CD14-positive monocyte (primary cell): ENCODE measurements at regions not wholly inside any gene's neighbourhood (a gene's known extent, or its start where the extent isn't known, plus 50 kb on each side); places are given as distances from the start of the nearest gene placed in this dataset.

Source experiments
- DNase-seq, 3 donors: peaks; one replicate each; pipeline ENCODE4 v3.0.0-alpha.2; 2011 to 2022
- H2AFZ ChIP-seq: 2 replicates; pipeline ENCODE4 v1.6.0; 2012; ENCODE audit warnings: mild to moderate bottlenecking, low read depth, low read length, inconsistent platforms; ENCODE audit not compliant: insufficient read depth, poor library complexity, severe bottlenecking
- H3K27ac ChIP-seq, 2 donors: 1 replicate in 1 of 2; 2 replicates in 1 of 2; pipeline ENCODE4 v1.5.1; 2012 to 2013; ENCODE audit warnings: low read length in 2 of 2, control low read depth in 1 of 2, inconsistent platforms in 1 of 2, low read depth in 1 of 2, mild to moderate bottlenecking in 1 of 2
- H3K27me3 ChIP-seq, 2 donors: one replicate each; pipeline versions ENCODE4 v1.6.0 to v1.6.1; 2011 to 2013; ENCODE audit warnings: low read length in 2 of 2; ENCODE audit not compliant: control insufficient read depth in 2 of 2, insufficient read depth in 2 of 2
- H3K36me3 ChIP-seq, 2 donors: replicated peaks in 1 of 2; 1 replicate in 1 of 2; 2 replicates in 1 of 2; pipeline versions ENCODE4 v1.5.1 to v1.6.1; 2012 to 2013; ENCODE audit warnings: low read length in 2 of 2, control low read depth in 1 of 2, inconsistent platforms in 1 of 2, mild to moderate bottlenecking in 1 of 2; ENCODE audit not compliant: insufficient read depth in 2 of 2, control insufficient read depth in 1 of 2
- H3K4me1 ChIP-seq, 2 donors: 1 replicate in 1 of 2; 2 replicates in 1 of 2; pipeline versions ENCODE4 v1.5.1 to v1.6.1; 2012 to 2013; ENCODE audit warnings: low read length in 2 of 2, control low read depth in 1 of 2, inconsistent platforms in 1 of 2, mild to moderate bottlenecking in 1 of 2, moderate library complexity in 1 of 2; ENCODE audit not compliant: insufficient read depth in 2 of 2, control insufficient read depth in 1 of 2
- H3K4me2 ChIP-seq: replicated peaks from 2 replicates; pipeline ENCODE3; 2012; ENCODE audit warnings: low read length, moderate library complexity, mild to moderate bottlenecking; ENCODE audit not compliant: poor library complexity, severe bottlenecking; ENCODE audit errors: extremely low read depth
- H3K4me3 ChIP-seq, 3 experiments: fragments of 200-600 bp in 1 of 3; sonication (generic) in 1 of 3; replicated peaks in 1 of 3; 1 replicate in 2 of 3; 2 replicates in 1 of 3; pipeline ENCODE4 v1.5.1; 2011 to 2013; ENCODE audit warnings: low read length in 3 of 3, mild to moderate bottlenecking in 3 of 3, control low read depth in 2 of 3, low read depth in 2 of 3, inconsistent platforms in 1 of 3, moderate library complexity in 1 of 3
- H3K79me2 ChIP-seq: 2 replicates; pipeline ENCODE4 v1.6.0; 2012; ENCODE audit warnings: mild to moderate bottlenecking, control low read depth, inconsistent platforms, low read length, moderate library complexity; ENCODE audit not compliant: insufficient read depth
- H3K9ac ChIP-seq: 2 replicates; pipeline ENCODE4 v1.6.0; 2017; ENCODE audit warnings: low read length, mild to moderate bottlenecking; ENCODE audit not compliant: insufficient read depth, poor library complexity, severe bottlenecking
- H3K9me3 ChIP-seq, 2 donors: replicated peaks in 1 of 2; 1 replicate in 1 of 2; 2 replicates in 1 of 2; pipeline versions ENCODE4 v1.5.1 to v1.6.1; 2012 to 2013; ENCODE audit warnings: low read length in 2 of 2, control low read depth in 1 of 2; ENCODE audit not compliant: control insufficient read depth in 1 of 2, insufficient read depth in 1 of 2
- H4K20me1 ChIP-seq: 2 replicates; pipeline ENCODE4 v1.6.0; 2012; ENCODE audit warnings: mild to moderate bottlenecking, low read length, control low read depth, moderate library complexity; ENCODE audit not compliant: insufficient read depth
- H3K27ac Mint-ChIP-seq, 7 donors: one replicate each; pipeline ENCODE4 v1.8.0; 2020; ENCODE audit warnings: mild to moderate bottlenecking in 7 of 7, mixed read lengths in 7 of 7, moderate library complexity in 6 of 7, inconsistent platforms in 2 of 7
- H3K27me3 Mint-ChIP-seq, 3 donors: one replicate each; pipeline ENCODE4 v1.8.0; 2021 to 2022; ENCODE audit warnings: low read depth in 3 of 3, mild to moderate bottlenecking in 3 of 3, mixed read lengths in 3 of 3, moderate library complexity in 3 of 3, inconsistent platforms in 1 of 3
- H3K36me3 Mint-ChIP-seq, 2 donors: one replicate each; pipeline ENCODE4 v1.8.0; 2020; ENCODE audit warnings: mixed read lengths in 2 of 2, inconsistent platforms in 1 of 2, mild to moderate bottlenecking in 1 of 2
- H3K4me1 Mint-ChIP-seq: one replicate; pipeline ENCODE4 v1.8.0; 2020; ENCODE audit warnings: mild to moderate bottlenecking, mixed read lengths
- H3K4me3 Mint-ChIP-seq, 2 donors: one replicate each; pipeline ENCODE4 v1.8.0; 2020; ENCODE audit warnings: mild to moderate bottlenecking in 2 of 2, mixed read lengths in 2 of 2, moderate library complexity in 1 of 2
- H3K9me3 Mint-ChIP-seq, 7 donors: one replicate each; pipeline ENCODE4 v1.8.0; 2020 to 2022; ENCODE audit warnings: mixed read lengths in 7 of 7, mild to moderate bottlenecking in 6 of 7, moderate library complexity in 6 of 7, inconsistent platforms in 2 of 7
- CTCF ChIP-seq: fragments of 200-600 bp; IDR thresholded peaks from one replicate; pipeline ENCODE4 v1.8.0; 2022; ENCODE audit warnings: antibody characterized with exemption, mild to moderate bottlenecking
- WGBS: methylation state at CpG from one replicate; pipeline ENCODE4 v1.1.5; 2013; ENCODE audit warnings: missing lambda C conversion rate; ENCODE audit not compliant: insufficient coverage; 5-methylcytosine and 5-hydroxymethylcytosine counted together
- intact Hi-C, 2 donors: fragments of 100-400 bp; cut with micrococcal nuclease; formaldehyde crosslinking; loops; one replicate each; pipeline versions ENCODE4 v1.15.0 to v1.15.1; 2023

- no peaks in the 10 kb centered on the region for H4K20me1 ChIP-seq
- no peak overlapping the region for H2AFZ ChIP-seq
- no peak overlapping the region for H3K9ac ChIP-seq
- H3K4me1 Mint-ChIP-seq: peaks cover 22% of the 10 kb centered on the region
- no peak for DNase-seq
- peaks cover 8 to 9% of the 10 kb centered on the region in 2 donors for H3K4me1 ChIP-seq
- no peak overlapping the region for H3K27ac Mint-ChIP-seq
- peaks cover 0 to 3% (median 0%) of the 10 kb centered on the region in 7 donors for H3K9me3 Mint-ChIP-seq
- H3K4me3 Mint-ChIP-seq: no peak overlapping the region
- H3K9me3 ChIP-seq: no peaks in the 10 kb centered on the region
- H3K79me2 ChIP-seq: no peaks in the 10 kb centered on the region
- H3K27ac ChIP-seq: no peak overlapping the region
- H3K27me3 ChIP-seq: no peaks in the 10 kb centered on the region
- H3K36me3 ChIP-seq: no peaks in the 10 kb centered on the region
- H3K4me2 ChIP-seq: no peak overlapping the region
- no peaks in the 10 kb centered on the region for H3K36me3 Mint-ChIP-seq
- no peak for TF ChIP-seq CTCF
- intact Hi-C loops: loop anchor here in 1 of 2 donors (5.0 kb wide), 1 partner anchor 42 kb away; no protein-coding TSS in a partner anchor
- H3K27me3 Mint-ChIP-seq: peaks cover 2 to 4% (median 3%) of the 10 kb centered on the region in 3 donors
- 90% methylated on average over 2 of the region's 5 CpGs for WGBS
- no peak overlapping the region for H3K4me3 ChIP-seq
These were observed 147.3 kb upstream of the MAX start for GRCh38 chr14:65249471-65250161.

- no peak for TF ChIP-seq CTCF
- WGBS: 83% methylated on average over 1 of the region's 2 CpGs
- no peaks in the 10 kb centered on the region for H3K36me3 Mint-ChIP-seq
These were observed 147.8 kb upstream of the MAX start for GRCh38 chr14:65250162-65250495.

More at GRCh38 chr14:65250162-65250495, 147.8 kb upstream of the MAX start:
- no peak overlapping the region for H3K9ac ChIP-seq
- H3K27me3 Mint-ChIP-seq: peaks cover 2 to 4% (median 3%) of the 10 kb centered on the region in 3 donors
- H3K9me3 Mint-ChIP-seq: peaks cover 0 to 3% (median 0%) of the 10 kb centered on the region in 7 donors
- no peak overlapping the region for H3K27ac ChIP-seq
- no peaks in the 10 kb centered on the region for H4K20me1 ChIP-seq
- intact Hi-C loops: loop anchor here in 1 of 2 donors (5.0 kb wide), 1 partner anchor 43 kb away; no protein-coding TSS in a partner anchor
- no peaks in the 10 kb centered on the region for H3K9me3 ChIP-seq
- H3K4me1 ChIP-seq: peaks cover 8 to 9% of the 10 kb centered on the region in 2 donors
- no peaks in the 10 kb centered on the region for H3K27me3 ChIP-seq
- H3K27ac Mint-ChIP-seq: peak overlapping the region in 3 of 7 donors; percentile 25 to 40 (median 37)
- H3K4me1 Mint-ChIP-seq: peaks cover 22% of the 10 kb centered on the region
- H2AFZ ChIP-seq: no peak overlapping the region
- H3K4me2 ChIP-seq: no peak overlapping the region
- DNase-seq: no peak
- no peak overlapping the region for H3K4me3 Mint-ChIP-seq
- H3K79me2 ChIP-seq: no peaks in the 10 kb centered on the region
- H3K36me3 ChIP-seq: no peaks in the 10 kb centered on the region
- no peak overlapping the region for H3K4me3 ChIP-seq
